ENCODE measurements at regions not wholly inside any gene's neighbourhood (a gene's known extent, or its start where the extent isn't known, plus 50 kb on each side); places are given as distances from the start of the nearest gene placed in this dataset.
"Not testable (repeated sequence)": the region's sequence is repeated elsewhere in the genome, so short reads cannot be mapped to it uniquely, and the experiment has no call there.

GRCh38 chr1:8228253-8228652 is 89.7 kb upstream of the SLC45A1 start:
- Histone ChIP-seq H3K4me3 (no peak overlapping the region), H3K27me3 (replicated peaks; ENCODE audit: insufficient read depth) (no peaks in the 10 kb centered on the region), H3K36me3 (no peaks in the 10 kb centered on the region), H3K9me3 (no peaks in the 10 kb centered on the region), H3K4me1 (ENCODE audit: control insufficient read depth in 1 of 2, low read depth in 2 of 2) (peaks cover 0 to 3% of the 10 kb centered on the region in 2 donors), H3K27ac (no peak overlapping the region)
- DNase-seq (ENCODE audit: low spot score) (no peak), ATAC-seq (ENCODE audit: insufficient number of reproducible peaks, low FRiP score, low read depth) (no peak)
- TF ChIP-seq, protein P1, sequence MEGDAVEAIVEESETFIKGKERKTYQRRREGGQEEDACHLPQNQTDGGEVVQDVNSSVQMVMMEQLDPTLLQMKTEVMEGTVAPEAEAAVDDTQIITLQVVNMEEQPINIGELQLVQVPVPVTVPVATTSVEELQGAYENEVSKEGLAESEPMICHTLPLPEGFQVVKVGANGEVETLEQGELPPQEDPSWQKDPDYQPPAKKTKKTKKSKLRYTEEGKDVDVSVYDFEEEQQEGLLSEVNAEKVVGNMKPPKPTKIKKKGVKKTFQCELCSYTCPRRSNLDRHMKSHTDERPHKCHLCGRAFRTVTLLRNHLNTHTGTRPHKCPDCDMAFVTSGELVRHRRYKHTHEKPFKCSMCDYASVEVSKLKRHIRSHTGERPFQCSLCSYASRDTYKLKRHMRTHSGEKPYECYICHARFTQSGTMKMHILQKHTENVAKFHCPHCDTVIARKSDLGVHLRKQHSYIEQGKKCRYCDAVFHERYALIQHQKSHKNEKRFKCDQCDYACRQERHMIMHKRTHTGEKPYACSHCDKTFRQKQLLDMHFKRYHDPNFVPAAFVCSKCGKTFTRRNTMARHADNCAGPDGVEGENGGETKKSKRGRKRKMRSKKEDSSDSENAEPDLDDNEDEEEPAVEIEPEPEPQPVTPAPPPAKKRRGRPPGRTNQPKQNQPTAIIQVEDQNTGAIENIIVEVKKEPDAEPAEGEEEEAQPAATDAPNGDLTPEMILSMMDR (IDR thresholded peaks at IDR 0.05), result no peak

GRCh38 chr1:8227674-8228073 is 90.2 kb upstream of the SLC45A1 start:
- ATAC-seq (ENCODE audit: insufficient number of reproducible peaks, low FRiP score, low read depth); H3K27me3 ChIP-seq (replicated peaks; ENCODE audit: insufficient read depth); H3K36me3 ChIP-seq; H3K4me3 ChIP-seq; H3K27ac ChIP-seq; DNase-seq (ENCODE audit: low spot score); H3K4me1 ChIP-seq (ENCODE audit: control insufficient read depth in 1 of 2, low read depth in 2 of 2); H3K9me3 ChIP-seq: not testable (repeated sequence)

DNA sequence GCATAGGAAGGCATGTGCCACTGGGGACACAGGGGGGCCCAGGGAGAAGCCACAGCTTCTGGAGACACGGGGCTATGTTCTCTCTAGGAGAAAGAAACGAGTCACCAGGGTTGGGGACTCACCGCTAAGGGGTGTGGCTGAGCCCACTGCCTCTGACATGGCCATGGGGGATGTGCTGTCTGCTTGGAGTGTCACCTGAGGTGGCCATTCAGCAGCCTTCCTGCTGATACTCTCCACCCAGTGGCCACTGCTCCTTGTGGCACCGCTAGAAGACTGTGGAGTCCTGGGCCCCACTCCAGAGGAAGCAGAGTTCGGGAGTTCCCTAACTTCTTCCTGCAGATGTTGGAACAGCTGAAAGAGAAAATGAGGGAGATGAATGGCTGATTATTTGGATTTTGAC is 91.2 kb upstream of the SLC45A1 start:
- ATAC-seq (ENCODE audit: insufficient number of reproducible peaks, low FRiP score, low read depth), result no peak
- DNase-seq (ENCODE audit: low spot score), result no peak
- no peaks in the 10 kb centered on the region for H3K36me3 ChIP-seq
- no peak overlapping the region for H3K4me3 ChIP-seq
- peaks cover 0 to 3% of the 10 kb centered on the region in 2 donors for H3K4me1 ChIP-seq (ENCODE audit: control insufficient read depth in 1 of 2, low read depth in 2 of 2)
- TF ChIP-seq, protein P1 (IDR thresholded peaks at IDR 0.05), result no peak
- H3K27ac ChIP-seq, result no peak overlapping the region
- H3K27me3 ChIP-seq (replicated peaks; ENCODE audit: insufficient read depth), result no peaks in the 10 kb centered on the region
- H3K9me3 ChIP-seq, result no peaks in the 10 kb centered on the region

DNA sequence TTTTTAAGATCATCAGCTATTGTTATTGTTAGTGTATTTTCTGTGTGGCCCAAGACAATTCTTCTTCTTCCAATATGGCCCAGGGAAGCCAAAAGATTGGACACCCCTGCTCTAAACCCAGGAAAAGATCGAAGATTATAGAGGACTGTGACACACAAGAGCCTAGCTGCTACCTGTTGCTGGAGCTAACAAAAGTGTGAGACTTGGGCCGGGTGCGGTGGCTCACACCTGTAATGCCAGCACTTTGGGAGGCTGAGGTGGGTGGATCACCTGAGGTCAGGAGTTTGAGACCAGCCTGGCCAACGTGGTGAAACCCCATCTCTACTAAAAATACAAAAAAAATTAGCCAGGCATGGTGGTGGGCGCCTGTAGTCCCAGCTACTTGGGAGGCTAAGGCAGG is 91.9 kb upstream of the SLC45A1 start:
- H3K4me3 ChIP-seq; H3K9me3 ChIP-seq; ATAC-seq (ENCODE audit: insufficient number of reproducible peaks, low FRiP score, low read depth); H3K27me3 ChIP-seq (replicated peaks; ENCODE audit: insufficient read depth); H3K36me3 ChIP-seq; H3K4me1 ChIP-seq (ENCODE audit: control insufficient read depth in 1 of 2, low read depth in 2 of 2); DNase-seq (ENCODE audit: low spot score); H3K27ac ChIP-seq: not testable (repeated sequence)

DNA sequence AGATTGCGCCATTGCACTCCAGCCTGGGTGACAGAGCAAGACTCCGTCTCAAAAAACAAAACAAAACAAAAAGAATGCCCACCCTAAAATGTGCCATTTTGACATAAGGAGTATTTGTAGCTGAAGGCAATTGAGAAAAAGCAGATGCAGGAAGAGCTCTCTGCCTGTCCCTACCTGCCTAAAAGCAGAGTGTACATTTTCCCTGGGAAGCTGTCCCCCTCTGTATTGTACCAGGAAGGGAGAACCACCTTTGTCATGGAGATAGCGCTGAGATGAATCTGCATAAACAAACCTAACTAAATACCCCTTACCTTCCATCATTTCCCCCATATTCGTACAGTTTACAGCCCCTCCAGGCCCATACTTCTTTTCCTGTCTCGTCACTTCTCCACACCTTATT is 94.4 kb upstream of the SLC45A1 start:
- Histone ChIP-seq H3K27me3 (replicated peaks; ENCODE audit: insufficient read depth) (no peaks in the 10 kb centered on the region), H3K36me3 (no peaks in the 10 kb centered on the region), H3K4me1 (ENCODE audit: control insufficient read depth in 1 of 2, low read depth in 2 of 2) (peaks cover 0 to 5% of the 10 kb centered on the region in 2 donors), H3K27ac (no peak overlapping the region), H3K9me3 (no peaks in the 10 kb centered on the region), H3K4me3 (no peak overlapping the region)
- DNase-seq (ENCODE audit: low spot score) (no peak), ATAC-seq (ENCODE audit: insufficient number of reproducible peaks, low FRiP score, low read depth) (no peak)
- TF ChIP-seq, protein P1 (IDR thresholded peaks at IDR 0.05), result no peak

- TF ChIP-seq, protein P1 (IDR thresholded peaks at IDR 0.05), result no peak
- Histone ChIP-seq H3K4me3 (no peak overlapping the region), H3K27ac (no peak overlapping the region), H3K4me1 (ENCODE audit: control insufficient read depth in 1 of 2, low read depth in 2 of 2) (peaks cover 2 to 9% of the 10 kb centered on the region in 2 donors), H3K9me3 (no peaks in the 10 kb centered on the region), H3K27me3 (replicated peaks; ENCODE audit: insufficient read depth) (no peaks in the 10 kb centered on the region), H3K36me3 (no peaks in the 10 kb centered on the region)
- ATAC-seq (ENCODE audit: insufficient number of reproducible peaks, low FRiP score, low read depth) (no peak), DNase-seq (ENCODE audit: low spot score) (no peak)
Measured at GRCh38 chr1:8222789-8223188, 95.1 kb upstream of the SLC45A1 start.

Measured in thoracic aorta (tissue), 2 donors.